ENCODE measurements at regions not wholly inside any gene's neighbourhood (a gene's known extent, or its start where the extent isn't known, plus 50 kb on each side); places are given as distances from the start of the nearest gene placed in this dataset.

- no peak overlapping the region for H3K27ac ChIP-seq (replicated peaks)
- no peak overlapping the region for H3K4me3 ChIP-seq (replicated peaks; ENCODE audit: insufficient read depth, low read length)
- H3K27me3 ChIP-seq (ENCODE audit: insufficient read depth, poor library complexity, severe bottlenecking), result no peaks in the 10 kb centered on the region
- TF ChIP-seq POLR2AphosphoS5 (IDR thresholded peaks at IDR 0.05; ENCODE audit: low read depth) (no peak), REST (IDR thresholded peaks at IDR 0.05; ENCODE audit: insufficient replicate concordance, low read depth) (no peak), CTCF (IDR thresholded peaks at IDR 0.05; ENCODE audit: insufficient read depth, low read length) (no peak), SPI1 (IDR thresholded peaks at IDR 0.05; ENCODE audit: borderline replicate concordance, low read depth) (no peak), GABPA (IDR thresholded peaks at IDR 0.05; ENCODE audit: low read depth) (no peak)
- DNase-seq (ENCODE audit: low read depth in 1 of 2, low spot score in 1 of 2), result no peak
These were observed 365.4 kb downstream of the BRD1 start for GRCh38 chr22:49462291-49462690.

- no peak overlapping the region for H3K4me3 ChIP-seq (replicated peaks; ENCODE audit: insufficient read depth, low read length)
- TF ChIP-seq REST (IDR thresholded peaks at IDR 0.05; ENCODE audit: insufficient replicate concordance, low read depth), result no peak
- no peak for DNase-seq (ENCODE audit: low read depth in 1 of 2, low spot score in 1 of 2)
- no peak overlapping the region for H3K27ac ChIP-seq (replicated peaks)
- no peaks in the 10 kb centered on the region for H3K27me3 ChIP-seq (ENCODE audit: insufficient read depth, poor library complexity, severe bottlenecking)
These were observed 366.0 kb downstream of the BRD1 start for GRCh38 chr22:49461674-49462073.

GRCh38 chr22:49460592-49461281 is 366.9 kb downstream of the BRD1 start:
- Histone ChIP-seq H3K27me3 (ENCODE audit: insufficient read depth, poor library complexity, severe bottlenecking) (no peaks in the 10 kb centered on the region), H3K4me3 (replicated peaks; ENCODE audit: insufficient read depth, low read length) (no peak overlapping the region), H3K27ac (replicated peaks) (no peak overlapping the region)
- TF ChIP-seq SPI1 (IDR thresholded peaks at IDR 0.05; ENCODE audit: borderline replicate concordance, low read depth), result no peak
- DNase-seq (ENCODE audit: low read depth in 1 of 2, low spot score in 1 of 2), result no peak

- no peaks in the 10 kb centered on the region for H3K27me3 ChIP-seq (ENCODE audit: insufficient read depth, poor library complexity, severe bottlenecking)
- no peak overlapping the region for H3K4me3 ChIP-seq (replicated peaks; ENCODE audit: insufficient read depth, low read length)
- H3K27ac ChIP-seq (replicated peaks), result no peak overlapping the region
- TF ChIP-seq CTCF (IDR thresholded peaks at IDR 0.05; ENCODE audit: insufficient read depth, low read length) (no peak), SPI1 (IDR thresholded peaks at IDR 0.05; ENCODE audit: borderline replicate concordance, low read depth) (no peak), POLR2AphosphoS5 (IDR thresholded peaks at IDR 0.05; ENCODE audit: low read depth) (no peak), GABPA (IDR thresholded peaks at IDR 0.05; ENCODE audit: low read depth) (no peak), REST (IDR thresholded peaks at IDR 0.05; ENCODE audit: insufficient replicate concordance, low read depth) (no peak)
- no peak for DNase-seq (ENCODE audit: low read depth in 1 of 2, low spot score in 1 of 2)
These were observed 367.6 kb downstream of the BRD1 start for GRCh38 chr22:49460091-49460490.

Data from HL-60 (cell line).